ENCODE measurements at regions not wholly inside any gene's neighbourhood (a gene's known extent, or its start where the extent isn't known, plus 50 kb on each side); places are given as distances from the start of the nearest gene placed in this dataset.
"Not testable (repeated sequence)": the region's sequence is repeated elsewhere in the genome, so short reads cannot be mapped to it uniquely, and the experiment has no call there.

DNA sequence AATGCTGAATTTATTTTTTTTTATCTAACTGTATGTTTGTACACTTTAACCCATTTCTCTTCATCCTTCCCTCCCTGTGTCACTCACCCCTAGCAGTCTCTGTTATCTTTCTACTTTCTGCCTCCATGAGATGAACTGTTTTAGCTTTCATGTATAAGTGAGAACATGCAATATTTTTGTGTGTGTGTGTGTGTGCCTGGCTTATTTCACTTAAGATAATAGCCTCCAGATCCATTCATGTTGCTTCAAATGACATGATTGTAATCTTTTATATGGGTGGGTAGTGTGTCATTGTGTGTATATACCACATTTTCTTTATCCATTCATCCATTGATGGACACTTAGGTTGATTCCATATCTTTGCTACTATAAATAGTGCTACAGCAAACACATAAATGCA, 1023.9 kb downstream of the TLE1 start:
- Histone ChIP-seq H3K9me3 (ENCODE audit: severe bottlenecking) (peaks cover 2% of the 10 kb centered on the region), H3K4me1 (ENCODE audit: insufficient read depth, poor library complexity, severe bottlenecking) (peaks cover 6% of the 10 kb centered on the region), H3K27ac (ENCODE audit: poor library complexity, severe bottlenecking) (no peak overlapping the region), H3K4me3 (ENCODE audit: severe bottlenecking) (no peak overlapping the region), H3K27me3 (ENCODE audit: insufficient read depth, poor library complexity, severe bottlenecking) (no peaks in the 10 kb centered on the region), H3K36me3 (ENCODE audit: low read depth) (no peaks in the 10 kb centered on the region)
- DNase-seq (ENCODE audit: low spot score) (no peak), ATAC-seq (ENCODE audit: low read depth) (no peak)
- TF ChIP-seq, protein P1, sequence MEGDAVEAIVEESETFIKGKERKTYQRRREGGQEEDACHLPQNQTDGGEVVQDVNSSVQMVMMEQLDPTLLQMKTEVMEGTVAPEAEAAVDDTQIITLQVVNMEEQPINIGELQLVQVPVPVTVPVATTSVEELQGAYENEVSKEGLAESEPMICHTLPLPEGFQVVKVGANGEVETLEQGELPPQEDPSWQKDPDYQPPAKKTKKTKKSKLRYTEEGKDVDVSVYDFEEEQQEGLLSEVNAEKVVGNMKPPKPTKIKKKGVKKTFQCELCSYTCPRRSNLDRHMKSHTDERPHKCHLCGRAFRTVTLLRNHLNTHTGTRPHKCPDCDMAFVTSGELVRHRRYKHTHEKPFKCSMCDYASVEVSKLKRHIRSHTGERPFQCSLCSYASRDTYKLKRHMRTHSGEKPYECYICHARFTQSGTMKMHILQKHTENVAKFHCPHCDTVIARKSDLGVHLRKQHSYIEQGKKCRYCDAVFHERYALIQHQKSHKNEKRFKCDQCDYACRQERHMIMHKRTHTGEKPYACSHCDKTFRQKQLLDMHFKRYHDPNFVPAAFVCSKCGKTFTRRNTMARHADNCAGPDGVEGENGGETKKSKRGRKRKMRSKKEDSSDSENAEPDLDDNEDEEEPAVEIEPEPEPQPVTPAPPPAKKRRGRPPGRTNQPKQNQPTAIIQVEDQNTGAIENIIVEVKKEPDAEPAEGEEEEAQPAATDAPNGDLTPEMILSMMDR (IDR thresholded peaks at IDR 0.05; ENCODE audit: poor library complexity, severe bottlenecking) = no peak

DNA sequence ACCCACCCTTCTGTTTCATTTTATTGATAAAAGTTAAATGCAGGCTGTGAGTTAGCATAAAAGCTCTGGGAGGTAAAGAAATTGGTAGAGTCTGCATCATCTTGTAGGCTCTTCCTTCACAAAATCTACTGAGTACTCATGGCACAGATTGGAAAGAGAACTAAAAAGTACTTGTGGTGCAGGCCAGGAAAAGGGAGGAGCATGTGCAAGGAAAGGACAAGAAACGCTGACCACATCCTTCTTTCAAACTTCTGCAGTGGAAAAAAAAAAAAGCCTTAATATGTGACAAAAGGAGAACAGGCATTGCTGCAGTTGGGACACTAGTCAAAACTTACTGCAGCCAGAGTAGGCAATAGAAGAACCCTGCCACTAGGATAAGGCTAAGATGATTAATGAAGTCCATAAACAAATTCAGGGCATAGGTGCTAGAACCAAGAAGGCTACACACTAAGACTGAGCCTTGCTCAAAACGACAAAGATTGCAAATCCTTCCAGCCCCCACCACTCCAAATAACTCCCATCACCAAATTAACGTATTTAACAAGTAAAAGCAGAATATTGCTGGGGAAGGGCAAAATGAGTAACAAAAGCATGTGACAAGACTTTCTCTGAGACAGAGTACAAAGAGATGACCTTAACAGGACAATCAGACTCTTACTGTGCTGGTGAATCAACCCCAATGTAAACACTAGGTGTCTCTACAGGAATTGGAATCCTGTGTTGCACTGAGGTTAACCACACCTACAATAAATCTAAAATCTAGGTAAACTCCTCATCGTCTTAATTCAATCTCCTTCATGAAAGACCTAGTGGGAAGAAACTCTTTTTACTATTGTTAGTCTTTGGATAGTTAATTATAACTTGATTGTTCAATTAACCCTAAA, 1024.8 kb downstream of the TLE1 start:
- Histone ChIP-seq H3K27ac (ENCODE audit: poor library complexity, severe bottlenecking) (no peak overlapping the region), H3K4me1 (ENCODE audit: insufficient read depth, poor library complexity, severe bottlenecking) (peaks cover 6% of the 10 kb centered on the region), H3K9me3 (ENCODE audit: severe bottlenecking) (peaks cover 2% of the 10 kb centered on the region), H3K27me3 (ENCODE audit: insufficient read depth, poor library complexity, severe bottlenecking) (no peaks in the 10 kb centered on the region), H3K36me3 (ENCODE audit: low read depth) (no peaks in the 10 kb centered on the region), H3K4me3 (ENCODE audit: severe bottlenecking) (no peak overlapping the region)
- ATAC-seq (ENCODE audit: low read depth) = peak; percentile 88
- TF ChIP-seq, protein P1 (IDR thresholded peaks at IDR 0.05; ENCODE audit: poor library complexity, severe bottlenecking) = peak; percentile 59
- no peak for DNase-seq (ENCODE audit: low spot score)

DNA sequence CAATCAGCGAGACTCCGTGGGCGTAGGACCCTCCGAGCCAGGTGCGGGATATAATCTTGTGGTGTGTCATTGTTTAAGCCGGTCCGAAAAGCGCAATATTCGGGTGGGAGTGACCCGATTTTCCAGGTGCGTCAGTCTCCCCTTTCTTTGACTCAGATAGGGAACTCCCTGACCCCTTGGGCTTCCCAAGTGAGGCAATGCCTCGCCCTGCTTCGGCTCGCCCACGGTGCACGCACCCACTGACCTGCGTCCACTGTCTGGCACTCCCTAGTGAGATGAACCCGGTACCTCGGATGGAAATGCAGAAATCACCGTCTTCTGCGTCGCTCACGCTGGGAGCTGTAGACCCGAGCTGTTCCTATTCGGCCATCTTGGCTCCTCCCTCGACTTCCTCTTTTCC, 1029.6 kb downstream of the TLE1 start:
- not testable (repeated sequence) for ATAC-seq (ENCODE audit: low read depth); H3K36me3 ChIP-seq (ENCODE audit: low read depth)

DNA sequence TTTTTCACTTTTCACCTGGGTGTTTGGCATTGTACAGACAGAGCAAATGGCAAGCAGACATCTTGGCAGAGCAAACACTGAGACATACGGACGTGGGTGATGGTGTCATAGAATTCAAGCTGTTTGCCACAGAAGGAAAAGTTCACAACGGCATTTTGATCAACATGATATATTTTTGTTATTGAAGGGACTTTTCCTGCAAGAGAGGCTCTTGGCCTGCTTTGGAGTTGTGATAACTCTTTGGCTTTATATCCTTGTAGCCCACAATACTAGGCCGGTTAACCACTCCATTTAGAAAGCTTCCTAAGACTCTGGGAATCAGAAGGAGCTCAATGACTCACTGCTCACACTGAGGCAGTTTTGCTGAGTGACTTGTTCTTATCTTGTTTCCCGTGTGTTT, 1038.3 kb downstream of the TLE1 start:
- Histone ChIP-seq H3K9me3 (ENCODE audit: severe bottlenecking) (no peaks in the 10 kb centered on the region), H3K27ac (ENCODE audit: poor library complexity, severe bottlenecking) (no peak overlapping the region), H3K4me1 (ENCODE audit: insufficient read depth, poor library complexity, severe bottlenecking) (peaks cover 13% of the 10 kb centered on the region), H3K4me3 (ENCODE audit: severe bottlenecking) (no peak overlapping the region), H3K36me3 (ENCODE audit: low read depth) (no peaks in the 10 kb centered on the region), H3K27me3 (ENCODE audit: insufficient read depth, poor library complexity, severe bottlenecking) (no peaks in the 10 kb centered on the region)
- no peak for ATAC-seq (ENCODE audit: low read depth)
- TF ChIP-seq, protein P1 (IDR thresholded peaks at IDR 0.05; ENCODE audit: poor library complexity, severe bottlenecking) = no peak
- no peak for DNase-seq (ENCODE audit: low spot score)

More for the DNA sequence above, 1029.6 kb downstream of the TLE1 start:
- DNase-seq (ENCODE audit: low spot score); H3K4me3 ChIP-seq (ENCODE audit: severe bottlenecking); H3K4me1 ChIP-seq (ENCODE audit: insufficient read depth, poor library complexity, severe bottlenecking); H3K27me3 ChIP-seq (ENCODE audit: insufficient read depth, poor library complexity, severe bottlenecking); H3K9me3 ChIP-seq (ENCODE audit: severe bottlenecking); H3K27ac ChIP-seq (ENCODE audit: poor library complexity, severe bottlenecking): not testable (repeated sequence)

DNA sequence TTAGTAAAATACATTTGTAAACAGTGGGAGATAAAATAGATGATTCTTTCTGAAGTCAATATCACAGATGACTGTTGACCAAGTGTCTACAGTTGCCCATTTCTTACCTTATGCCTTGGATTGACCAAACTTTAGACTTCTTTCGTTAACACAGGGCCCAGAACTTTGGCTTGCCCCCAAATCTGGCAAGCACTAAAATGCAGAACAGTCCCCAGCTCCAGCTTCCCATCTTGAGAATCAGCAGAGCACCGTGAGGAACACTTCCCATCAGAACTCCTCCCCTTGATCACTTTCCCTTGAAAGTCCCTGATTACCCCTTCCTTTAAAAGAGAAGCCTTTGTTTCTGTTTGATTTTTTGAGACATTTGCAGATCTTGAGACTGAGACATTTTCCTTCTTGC, 1039.9 kb downstream of the TLE1 start:
- DNase-seq (ENCODE audit: low spot score) (no peak), ATAC-seq (ENCODE audit: low read depth) (no peak)
- no peaks in the 10 kb centered on the region for H3K36me3 ChIP-seq (ENCODE audit: low read depth)
- H3K27me3 ChIP-seq (ENCODE audit: insufficient read depth, poor library complexity, severe bottlenecking) = no peaks in the 10 kb centered on the region
- H3K4me1 ChIP-seq (ENCODE audit: insufficient read depth, poor library complexity, severe bottlenecking) = peaks cover 13% of the 10 kb centered on the region
- H3K27ac ChIP-seq (ENCODE audit: poor library complexity, severe bottlenecking) = peak overlapping the region; percentile 10
- no peaks in the 10 kb centered on the region for H3K9me3 ChIP-seq (ENCODE audit: severe bottlenecking)
- TF ChIP-seq, protein P1 (IDR thresholded peaks at IDR 0.05; ENCODE audit: poor library complexity, severe bottlenecking) = no peak
- H3K4me3 ChIP-seq (ENCODE audit: severe bottlenecking) = no peak overlapping the region

All from RWPE2 (cell line).